ENCODE measurements at regions not wholly inside any gene's neighbourhood (a gene's known extent, or its start where the extent isn't known, plus 50 kb on each side); places are given as distances from the start of the nearest gene placed in this dataset.

GRCh38 chr7:94300176-94300835, 94.4 kb upstream of the COL1A2 start:
- H3K27me3 ChIP-seq = no peaks in the 10 kb centered on the region
- no peak for DNase-seq
- intact Hi-C loops (cut with DNase I) = no loop called here
- peak overlapping the region; percentile 3 for H3K27ac ChIP-seq
- no peaks in the 10 kb centered on the region for H3K36me3 ChIP-seq
- TF ChIP-seq CTCF (IDR thresholded peaks at IDR 0.05) = no peak
- H3K4me1 ChIP-seq = no peaks in the 10 kb centered on the region
- H3K4me3 ChIP-seq = no peak overlapping the region
- no peak overlapping the region for H3K9ac ChIP-seq (ENCODE audit: low read depth in 2 of 2, low read length in 2 of 2)
- H3K9me3 ChIP-seq = no peaks in the 10 kb centered on the region

GRCh38 chr7:94301024-94301586, 93.6 kb upstream of the COL1A2 start:
- TF ChIP-seq CTCF (IDR thresholded peaks at IDR 0.05) = no peak
- no peaks in the 10 kb centered on the region for H3K9me3 ChIP-seq
- intact Hi-C loops (cut with DNase I) = no loop called here
- peak; percentile 51 for DNase-seq
- no peaks in the 10 kb centered on the region for H3K27me3 ChIP-seq
- no peak overlapping the region for H3K4me3 ChIP-seq
- no peaks in the 10 kb centered on the region for H3K36me3 ChIP-seq
- peak overlapping the region in 1 of 2 donors; percentile 35 for H3K9ac ChIP-seq (ENCODE audit: low read depth in 2 of 2, low read length in 2 of 2)
- peak overlapping the region; percentile 50 for H3K27ac ChIP-seq
- no peaks in the 10 kb centered on the region for H3K4me1 ChIP-seq

GRCh38 chr7:94303118-94303517, 91.6 kb upstream of the COL1A2 start:
- Histone ChIP-seq H3K27me3 (no peaks in the 10 kb centered on the region), H3K4me1 (no peaks in the 10 kb centered on the region), H3K4me3 (no peak overlapping the region), H3K9me3 (no peaks in the 10 kb centered on the region), H3K27ac (peak overlapping the region; percentile 22), H3K9ac (ENCODE audit: low read depth in 2 of 2, low read length in 2 of 2) (no peak overlapping the region), H3K36me3 (no peaks in the 10 kb centered on the region)
- DNase-seq = no peak
- intact Hi-C loops (cut with DNase I) = no loop called here
- TF ChIP-seq CTCF (IDR thresholded peaks at IDR 0.05) = no peak

GRCh38 chr7:94303695-94304094, 91.0 kb upstream of the COL1A2 start:
- no peaks in the 10 kb centered on the region for H3K9me3 ChIP-seq
- no peak for TF ChIP-seq CTCF (IDR thresholded peaks at IDR 0.05)
- H3K36me3 ChIP-seq = no peaks in the 10 kb centered on the region
- no peaks in the 10 kb centered on the region for H3K27me3 ChIP-seq
- peak overlapping the region; percentile 22 for H3K27ac ChIP-seq
- intact Hi-C loops (cut with DNase I) = no loop called here
- peak; percentile 23 for DNase-seq
- H3K4me1 ChIP-seq = no peaks in the 10 kb centered on the region
- H3K9ac ChIP-seq (ENCODE audit: low read depth in 2 of 2, low read length in 2 of 2) = no peak overlapping the region
- H3K4me3 ChIP-seq = no peak overlapping the region

GRCh38 chr7:94304878-94305277, 89.8 kb upstream of the COL1A2 start:
- H3K4me1 ChIP-seq = no peaks in the 10 kb centered on the region
- no peaks in the 10 kb centered on the region for H3K27me3 ChIP-seq
- H3K9ac ChIP-seq (ENCODE audit: low read depth in 2 of 2, low read length in 2 of 2) = no peak overlapping the region
- H3K9me3 ChIP-seq = no peaks in the 10 kb centered on the region
- H3K36me3 ChIP-seq = no peaks in the 10 kb centered on the region
- TF ChIP-seq CTCF (IDR thresholded peaks at IDR 0.05) = no peak
- DNase-seq = no peak
- no peak overlapping the region for H3K4me3 ChIP-seq
- no peak overlapping the region for H3K27ac ChIP-seq
- intact Hi-C loops (cut with DNase I) = no loop called here

Measured in colonic mucosa (tissue), 4 donors.